Mesenchymal stem cell (in vitro differentiated cells and primary cell): ENCODE measurements at regions not wholly inside any gene's neighbourhood (a gene's known extent, or its start where the extent isn't known, plus 50 kb on each side); places are given as distances from the start of the nearest gene placed in this dataset.

ENCODE experiments used
- DNase-seq: peaks from one replicate; pipeline ENCODE4 v3.0.0-alpha.2; 2013
- H2AFZ ChIP-seq: one replicate; pipeline ENCODE4 v1.6.1; 2013; ENCODE audit warnings: low read depth, mild to moderate bottlenecking, control low read depth, inconsistent platforms, low read length, moderate library complexity
- H2AK5ac ChIP-seq: 2 replicates; pipeline ENCODE4 v1.6.1; 2013; ENCODE audit warnings: low read length, moderate library complexity, mild to moderate bottlenecking, inconsistent platforms; ENCODE audit not compliant: severe bottlenecking
- H2BK120ac ChIP-seq: one replicate; pipeline ENCODE4 v1.6.1; 2013; ENCODE audit warnings: low read depth, mild to moderate bottlenecking, inconsistent platforms, low read length, moderate library complexity
- H2BK12ac ChIP-seq, 2 experiments: one replicate each; pipeline ENCODE4 v1.6.1; 2013; ENCODE audit warnings: inconsistent platforms in 2 of 2, low read length in 2 of 2, mild to moderate bottlenecking in 2 of 2, moderate library complexity in 2 of 2, control low read depth in 1 of 2
- H2BK15ac ChIP-seq: one replicate; pipeline ENCODE4 v1.6.1; 2013; ENCODE audit warnings: mild to moderate bottlenecking, low read depth, inconsistent platforms; ENCODE audit not compliant: poor library complexity, severe bottlenecking
- H2BK5ac ChIP-seq: 2 replicates; pipeline ENCODE4 v1.6.1; 2013; ENCODE audit warnings: low read depth, mild to moderate bottlenecking, low read length, control low read depth, inconsistent platforms; ENCODE audit not compliant: poor library complexity, severe bottlenecking
- H3K14ac ChIP-seq, 2 experiments: one replicate each; pipeline ENCODE4 v1.6.1; 2013; ENCODE audit warnings: inconsistent platforms in 2 of 2, low read length in 2 of 2, control low read depth in 1 of 2, mild to moderate bottlenecking in 1 of 2, moderate library complexity in 1 of 2
- H3K18ac ChIP-seq, 2 experiments: one replicate each; pipeline ENCODE4 v1.6.1; 2013; ENCODE audit warnings: inconsistent platforms in 2 of 2, low read length in 2 of 2, control low read depth in 1 of 2, low read depth in 1 of 2, mild to moderate bottlenecking in 1 of 2
- H3K23ac ChIP-seq, 2 experiments: one replicate each; pipeline ENCODE4 v1.6.1; 2013; ENCODE audit warnings: inconsistent platforms in 2 of 2, low read length in 2 of 2, mild to moderate bottlenecking in 2 of 2, moderate library complexity in 2 of 2, control low read depth in 1 of 2
- H3K27ac ChIP-seq: 2 replicates; pipeline ENCODE4 v1.5.1; 2013; ENCODE audit warnings: mild to moderate bottlenecking, moderate library complexity, low read length, control low read depth, inconsistent platforms; ENCODE audit not compliant: poor library complexity, severe bottlenecking
- H3K27me3 ChIP-seq, 2 experiments: 2 replicates each; pipeline versions ENCODE4 v1.6.1 to v1.7.0; 2013; ENCODE audit warnings: low read length in 2 of 2, mild to moderate bottlenecking in 2 of 2, moderate library complexity in 2 of 2, control low read depth in 1 of 2, inconsistent platforms in 1 of 2; ENCODE audit not compliant: control insufficient read depth in 1 of 2, insufficient read depth in 1 of 2
- H3K36me3 ChIP-seq, 2 experiments: 2 replicates each; pipeline versions ENCODE4 v1.6.1 to v1.7.0; 2013; ENCODE audit warnings: low read length in 2 of 2, control low read depth in 1 of 2, inconsistent platforms in 1 of 2, low read depth in 1 of 2, mild to moderate bottlenecking in 1 of 2; ENCODE audit not compliant: insufficient read depth in 2 of 2, control insufficient read depth in 1 of 2
- H3K4ac ChIP-seq, 2 experiments: one replicate each; pipeline ENCODE4 v1.6.1; 2013; ENCODE audit warnings: inconsistent platforms in 2 of 2, low read length in 2 of 2, mild to moderate bottlenecking in 2 of 2, moderate library complexity in 2 of 2, control low read depth in 1 of 2, low read depth in 1 of 2
- H3K4me1 ChIP-seq: 2 replicates; pipeline ENCODE4 v1.6.1; 2013; ENCODE audit warnings: low read depth, low read length, control low read depth; ENCODE audit not compliant: control insufficient read depth, insufficient read depth
- H3K4me2 ChIP-seq: 2 replicates; pipeline ENCODE4 v1.6.1; 2013; ENCODE audit warnings: low read length, mild to moderate bottlenecking, inconsistent platforms; ENCODE audit not compliant: poor library complexity, severe bottlenecking
- H3K4me3 ChIP-seq, 2 experiments: 2 replicates each; pipeline versions ENCODE4 v1.5.1 to v1.7.0; 2013; ENCODE audit warnings: low read length in 2 of 2, mild to moderate bottlenecking in 2 of 2, control low read depth in 1 of 2, low read depth in 1 of 2; ENCODE audit not compliant: insufficient read depth in 1 of 2
- H3K79me1 ChIP-seq: replicated peaks from 2 replicates; pipeline ENCODE4 v1.6.1; 2013; ENCODE audit warnings: mild to moderate bottlenecking, control low read depth, low read length, inconsistent platforms; ENCODE audit not compliant: poor library complexity, severe bottlenecking
- H3K9ac ChIP-seq: 2 replicates; pipeline ENCODE4 v1.7.0; 2013; ENCODE audit warnings: mild to moderate bottlenecking, low read length, moderate library complexity
- H3K9me3 ChIP-seq: 2 replicates; pipeline ENCODE4 v1.7.0; 2013; ENCODE audit warnings: mild to moderate bottlenecking, low read length; ENCODE audit not compliant: control insufficient read depth
- H4K8ac ChIP-seq: one replicate; pipeline ENCODE4 v1.6.1; 2013; ENCODE audit warnings: inconsistent platforms, mild to moderate bottlenecking, low read length, moderate library complexity
- H4K91ac ChIP-seq: one replicate; pipeline ENCODE4 v1.6.1; 2013; ENCODE audit warnings: mild to moderate bottlenecking, low read length, inconsistent platforms
- WGBS: methylation state at CpG from one replicate; pipeline ENCODE4 v1.1.7; 2013; ENCODE audit warnings: mixed read lengths; 5-methylcytosine and 5-hydroxymethylcytosine counted together

- Histone ChIP-seq H2BK120ac (no peak overlapping the region), H2BK5ac (no peak overlapping the region), H3K36me3 (no peaks in the 10 kb centered on the region), H3K4me1 (peaks cover 2% of the 10 kb centered on the region), H2AK5ac (no peak overlapping the region), H3K9me3 (no peaks in the 10 kb centered on the region), H2BK15ac (no peak overlapping the region), H3K23ac (no peak overlapping the region), H3K9ac (peak overlapping the region; percentile 12), H3K14ac (no peak overlapping the region), H4K8ac (no peak overlapping the region), H4K91ac (no peak overlapping the region), H3K4ac (no peak overlapping the region), H3K79me1 (no peaks in the 10 kb centered on the region), H2BK12ac (no peak overlapping the region), H3K27me3 (no peaks in the 10 kb centered on the region), H3K4me3 (peak overlapping the region in 1 of 2 experiments; percentile 40), H3K18ac (no peak overlapping the region), H3K4me2 (no peak overlapping the region), H2AFZ (no peak overlapping the region), H3K27ac (peak overlapping the region; percentile 47)
- no peak for DNase-seq
- WGBS, result 62% methylated on average over 4 of the region's 4 CpGs
These were observed 121.6 kb upstream of the ADAMTS16 start for GRCh38 chr5:5018578-5018970.

- Histone ChIP-seq H2AFZ (no peak overlapping the region), H3K23ac (no peak overlapping the region), H2BK5ac (no peak overlapping the region), H3K9me3 (no peaks in the 10 kb centered on the region), H3K27me3 (no peaks in the 10 kb centered on the region), H4K91ac (no peak overlapping the region), H3K4ac (no peak overlapping the region), H2BK12ac (no peak overlapping the region), H3K4me1 (peaks cover 2% of the 10 kb centered on the region), H2AK5ac (no peak overlapping the region), H3K4me2 (no peak overlapping the region), H3K14ac (no peak overlapping the region), H3K79me1 (no peaks in the 10 kb centered on the region), H3K4me3 (no peak overlapping the region), H2BK120ac (no peak overlapping the region), H3K18ac (no peak overlapping the region), H3K36me3 (no peaks in the 10 kb centered on the region), H3K9ac (no peak overlapping the region), H4K8ac (no peak overlapping the region), H3K27ac (no peak overlapping the region), H2BK15ac (no peak overlapping the region)
- WGBS, result 86% methylated on average over 2 of the region's 5 CpGs
- no peak for DNase-seq
These were observed 118.7 kb upstream of the ADAMTS16 start for GRCh38 chr5:5021436-5021835.

- Histone ChIP-seq H3K18ac (no peak overlapping the region), H3K4me3 (peak overlapping the region in 1 of 2 experiments; percentile 40), H3K4ac (no peak overlapping the region), H3K9me3 (no peaks in the 10 kb centered on the region), H4K91ac (no peak overlapping the region), H2AK5ac (no peak overlapping the region), H3K36me3 (no peaks in the 10 kb centered on the region), H3K14ac (no peak overlapping the region), H2AFZ (no peak overlapping the region), H3K4me1 (no peaks in the 10 kb centered on the region), H4K8ac (no peak overlapping the region), H2BK15ac (no peak overlapping the region), H3K9ac (no peak overlapping the region), H2BK120ac (no peak overlapping the region), H2BK12ac (no peak overlapping the region), H3K27ac (no peak overlapping the region), H3K27me3 (no peaks in the 10 kb centered on the region), H3K79me1 (no peaks in the 10 kb centered on the region), H3K23ac (no peak overlapping the region), H3K4me2 (no peak overlapping the region), H2BK5ac (no peak overlapping the region)
- DNase-seq, result no peak
- 86% methylated on average over 13 of the region's 14 CpGs for WGBS
These were observed 114.9 kb upstream of the ADAMTS16 start for GRCh38 chr5:5025098-5025773.

GRCh38 chr5:5025774-5026408, 114.2 kb upstream of the ADAMTS16 start:
- Histone ChIP-seq H2BK15ac (no peak overlapping the region), H3K27ac (no peak overlapping the region), H2BK120ac (no peak overlapping the region), H2BK12ac (no peak overlapping the region), H3K23ac (no peak overlapping the region), H2BK5ac (no peak overlapping the region), H3K4me1 (no peaks in the 10 kb centered on the region), H3K27me3 (no peaks in the 10 kb centered on the region), H2AK5ac (no peak overlapping the region), H3K4me2 (no peak overlapping the region), H3K18ac (no peak overlapping the region), H4K8ac (no peak overlapping the region), H3K4me3 (peak overlapping the region in 1 of 2 experiments; percentile 40), H2AFZ (no peak overlapping the region), H3K9ac (no peak overlapping the region), H3K14ac (no peak overlapping the region), H3K9me3 (no peaks in the 10 kb centered on the region), H4K91ac (no peak overlapping the region), H3K4ac (no peak overlapping the region), H3K36me3 (no peaks in the 10 kb centered on the region), H3K79me1 (no peaks in the 10 kb centered on the region)
- no peak for DNase-seq
- WGBS, result 88% methylated on average over 15 of the region's 16 CpGs
